ENCODE measurements at regions not wholly inside any gene's neighbourhood (a gene's known extent, or its start where the extent isn't known, plus 50 kb on each side); places are given as distances from the start of the nearest gene placed in this dataset.

DNA sequence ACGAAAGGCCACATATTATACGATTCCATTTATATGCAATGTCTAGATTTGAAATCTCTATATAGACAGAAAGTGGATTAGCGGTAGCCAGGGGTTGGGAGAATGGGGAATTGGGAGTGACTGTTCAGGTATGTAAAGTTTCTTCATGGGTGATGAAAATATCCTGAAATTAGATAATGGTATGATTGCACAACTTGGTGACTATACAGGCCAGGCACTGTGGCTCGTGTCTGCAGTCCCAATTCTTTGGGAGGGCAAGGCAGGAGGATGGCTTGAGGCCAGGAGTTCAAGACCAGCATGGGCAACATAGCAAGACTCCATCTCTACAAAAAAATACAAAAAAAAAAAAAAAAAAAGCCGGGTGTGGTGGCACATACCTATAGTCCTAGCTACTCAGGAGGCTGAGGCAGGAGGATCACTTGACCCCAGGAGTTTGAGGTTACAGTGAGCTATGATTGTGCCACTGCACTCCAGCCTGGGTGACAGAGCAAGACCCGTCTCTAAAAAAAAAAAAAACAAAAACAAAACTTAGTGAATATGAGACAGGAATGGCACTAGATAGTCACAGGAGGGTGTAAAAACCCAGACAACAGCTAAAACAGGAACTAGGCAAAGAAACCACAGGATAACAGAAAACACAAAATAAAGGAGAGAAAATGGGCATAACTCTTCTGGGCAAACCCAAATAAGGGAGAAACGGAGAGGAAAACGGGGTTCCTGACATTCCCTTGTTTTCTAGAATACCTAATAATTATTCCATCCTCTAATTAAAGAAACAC is 72.1 kb upstream of the ZNF618 start:
- FAIRE-seq, result no peak
- Histone ChIP-seq H3K36me3 (ENCODE audit: control insufficient read depth in 2 of 4, insufficient read depth in 4 of 4, low read length in 3 of 4) (no peaks in the 10 kb centered on the region), H3K18ac (ENCODE audit: extremely low read depth, low read length) (no peak overlapping the region), H4K8ac (ENCODE audit: extremely low read depth, insufficient read depth, low read length) (no peak overlapping the region), H3K4me2 (ENCODE audit: insufficient read depth in 1 of 2, low read depth in 2 of 2, low read length in 2 of 2) (no peak overlapping the region), H3K27me3 (replicated peaks in 1 of 4; ENCODE audit: control insufficient read depth in 3 of 4, extremely low read depth in 1 of 4, insufficient read depth in 3 of 4, low read length in 3 of 4) (no peaks in the 10 kb centered on the region), H2BK20ac (ENCODE audit: low read length) (no peak overlapping the region), H4K91ac (replicated peaks; ENCODE audit: insufficient read length, low read length) (no peak overlapping the region), H3K79me2 (ENCODE audit: control insufficient read depth in 1 of 2, insufficient read depth in 2 of 2, low read length in 2 of 2) (no peaks in the 10 kb centered on the region), H3K23me2 (ENCODE audit: low read depth, low read length) (no peaks in the 10 kb centered on the region), H3K14ac (ENCODE audit: insufficient read length) (no peak overlapping the region), H2BK120ac (replicated peaks; ENCODE audit: low read depth, low read length) (no peak overlapping the region), H3K4ac (replicated peaks; ENCODE audit: insufficient read length, low read depth, low read length) (no peak overlapping the region), H4K5ac (ENCODE audit: insufficient read length, low read depth, low read length) (no peak overlapping the region), H2BK12ac (ENCODE audit: low read depth, low read length) (no peak overlapping the region), H2AFZ (ENCODE audit: low read length) (no peak overlapping the region), H3K9me3 (ENCODE audit: insufficient read depth in 2 of 2, low read depth in 1 of 2, low read length in 1 of 2) (no peaks in the 10 kb centered on the region), H3K9ac (replicated peaks in 1 of 4; ENCODE audit: extremely low read depth in 1 of 4, low read depth in 3 of 4, low read length in 3 of 4) (no peak overlapping the region), H2BK15ac (ENCODE audit: low read length) (no peak overlapping the region), H3K27ac (ENCODE audit: low read depth, low read length) (no peak overlapping the region), H3K79me1 (ENCODE audit: low read depth, low read length) (no peaks in the 10 kb centered on the region), H2BK5ac (ENCODE audit: low read depth, low read length) (no peak overlapping the region), H4K20me1 (replicated peaks in 1 of 2; ENCODE audit: control insufficient read depth in 1 of 2, insufficient read depth in 2 of 2, low read length in 2 of 2) (no peaks in the 10 kb centered on the region), H3K56ac (replicated peaks; ENCODE audit: insufficient read length, low read depth, low read length) (no peak overlapping the region), H3K4me3 (ENCODE audit: extremely low read depth in 1 of 4, insufficient read depth in 2 of 4, low read depth in 3 of 4, low read length in 4 of 4) (no peak overlapping the region), H3K4me1 (replicated peaks in 1 of 4; ENCODE audit: control insufficient read depth in 3 of 4, insufficient read depth in 4 of 4, low read length in 3 of 4) (0 out of 7 replicates have a peak, but pooled peaks cover 0 to 3% (median 0%) of the 10 kb centered on the region in 4 experiments), H3K23ac (ENCODE audit: insufficient read length) (no peak overlapping the region), H2AK5ac (ENCODE audit: low read depth, low read length) (no peak overlapping the region)
- 85% methylated on average over 7 of the region's 8 CpGs; no CpG with 5 or more reads in 1 of the 2 experiments for WGBS, 2 experiments (ENCODE audit: extremely low coverage in 1 of 2, insufficient coverage in 1 of 2, insufficient read length in 1 of 2, insufficient replicate concordance in 2 of 2, low coverage in 1 of 2, low lambda C conversion rate in 2 of 2, missing lambda C conversion rate in 1 of 2)
- ChIA-PET CTCF (ENCODE audit: partially characterized antibody) (interaction anchor here (1.0 to 1.5 kb wide), 2 partner anchors 12 to 159 kb away, joined by 3 to 5 read pairs; no protein-coding TSS in a partner anchor), POLR2A (ENCODE audit: partially characterized antibody) (no interaction called here)
- no peak for DNase-seq (ENCODE audit: low read depth in 1 of 2, low spot score in 2 of 2)
- TF ChIP-seq SIRT6 (IDR thresholded peaks at IDR 0.05; ENCODE audit: low read length) (no peak), YY1 (IDR thresholded peaks at IDR 0.05; ENCODE audit: low read depth, low read length) (no peak), CBX8 (IDR thresholded peaks at IDR 0.05; ENCODE audit: borderline replicate concordance, low read depth, low read length) (no peak), HDAC2 (IDR thresholded peaks at IDR 0.05; ENCODE audit: borderline replicate concordance in 1 of 2, low read depth in 2 of 2, low read length in 2 of 2) (no peak), FOSL1 (IDR thresholded peaks at IDR 0.05; ENCODE audit: insufficient read depth, low read depth, low read length) (no peak)
